Mesendoderm (in vitro differentiated cells): ENCODE measurements at regions not wholly inside any gene's neighbourhood (a gene's known extent, or its start where the extent isn't known, plus 50 kb on each side); places are given as distances from the start of the nearest gene placed in this dataset.

Source experiments
- DNase-seq: peaks from one replicate; pipeline ENCODE4 v3.0.0; 2013
- H2AK5ac ChIP-seq: 2 replicates; pipeline ENCODE4 v1.6.1; 2013; ENCODE audit warnings: low read length, inconsistent platforms
- H2BK120ac ChIP-seq: 2 replicates; pipeline ENCODE4 v1.6.1; 2013; ENCODE audit warnings: low read depth, mild to moderate bottlenecking, low read length, moderate library complexity, mixed read lengths
- H2BK15ac ChIP-seq: replicated peaks from 2 replicates; pipeline ENCODE4 v1.6.1; 2013; ENCODE audit warnings: low read depth, mild to moderate bottlenecking, moderate library complexity
- H2BK5ac ChIP-seq: 2 replicates; pipeline ENCODE4 v1.6.1; 2013; ENCODE audit warnings: low read length, inconsistent platforms
- H3K18ac ChIP-seq: 2 replicates; pipeline ENCODE4 v1.6.1; 2013; ENCODE audit warnings: mild to moderate bottlenecking, low read length, mixed read lengths
- H3K23ac ChIP-seq: one replicate; pipeline ENCODE4 v1.6.1; 2013; ENCODE audit warnings: low read length
- H3K27ac ChIP-seq: 2 replicates; pipeline ENCODE4 v1.5.1; 2013; ENCODE audit warnings: low read depth, mild to moderate bottlenecking, inconsistent platforms, low read length, moderate library complexity
- H3K27me3 ChIP-seq: 2 replicates; pipeline ENCODE4 v1.6.1; 2013; ENCODE audit warnings: low read length, control low read depth, mild to moderate bottlenecking, inconsistent platforms; ENCODE audit not compliant: insufficient read depth, poor library complexity
- H3K36me3 ChIP-seq: 2 replicates; pipeline ENCODE4 v1.6.1; 2013; ENCODE audit warnings: low read length, inconsistent platforms; ENCODE audit not compliant: control insufficient read depth, insufficient read depth
- H3K4ac ChIP-seq: one replicate; pipeline ENCODE4 v1.6.1; 2013; ENCODE audit warnings: low read depth, mild to moderate bottlenecking, low read length, moderate library complexity
- H3K4me1 ChIP-seq: 2 replicates; pipeline ENCODE4 v1.6.1; 2013; ENCODE audit warnings: low read depth, low read length, inconsistent platforms; ENCODE audit not compliant: control insufficient read depth
- H3K4me2 ChIP-seq: 2 replicates; pipeline ENCODE4 v1.6.1; 2013; ENCODE audit warnings: low read length
- H3K4me3 ChIP-seq: 2 replicates; pipeline ENCODE4 v1.5.1; 2013; ENCODE audit warnings: mild to moderate bottlenecking, low read length
- H3K56ac ChIP-seq: one replicate; pipeline ENCODE4 v1.6.1; 2013; ENCODE audit warnings: low read length
- H3K79me1 ChIP-seq: 2 replicates; pipeline ENCODE4 v1.6.1; 2013; ENCODE audit warnings: low read length, inconsistent platforms
- H3K79me2 ChIP-seq: 2 replicates; pipeline ENCODE4 v1.6.1; 2013; ENCODE audit warnings: mild to moderate bottlenecking, low read length; ENCODE audit not compliant: control insufficient read depth, insufficient read depth
- H3K9ac ChIP-seq: 2 replicates; pipeline ENCODE4 v1.6.1; 2013; ENCODE audit warnings: low read length, inconsistent platforms
- H4K5ac ChIP-seq: one replicate; pipeline ENCODE4 v1.6.1; 2013; ENCODE audit warnings: low read length
- H4K8ac ChIP-seq: one replicate; pipeline ENCODE4 v1.6.1; 2013; ENCODE audit warnings: low read depth, mild to moderate bottlenecking, control low read depth, low read length, moderate library complexity
- WGBS: extraction: QIAGEN DNeasy Blood & Tissue Kit; methylation state at CpG from one replicate; pipeline ENCODE4 v1.1.7; 2013; ENCODE audit warnings: low lambda C conversion rate, missing lambda C conversion rate; ENCODE audit not compliant: insufficient coverage; ENCODE audit errors: extremely low coverage; 5-methylcytosine and 5-hydroxymethylcytosine counted together

DNA sequence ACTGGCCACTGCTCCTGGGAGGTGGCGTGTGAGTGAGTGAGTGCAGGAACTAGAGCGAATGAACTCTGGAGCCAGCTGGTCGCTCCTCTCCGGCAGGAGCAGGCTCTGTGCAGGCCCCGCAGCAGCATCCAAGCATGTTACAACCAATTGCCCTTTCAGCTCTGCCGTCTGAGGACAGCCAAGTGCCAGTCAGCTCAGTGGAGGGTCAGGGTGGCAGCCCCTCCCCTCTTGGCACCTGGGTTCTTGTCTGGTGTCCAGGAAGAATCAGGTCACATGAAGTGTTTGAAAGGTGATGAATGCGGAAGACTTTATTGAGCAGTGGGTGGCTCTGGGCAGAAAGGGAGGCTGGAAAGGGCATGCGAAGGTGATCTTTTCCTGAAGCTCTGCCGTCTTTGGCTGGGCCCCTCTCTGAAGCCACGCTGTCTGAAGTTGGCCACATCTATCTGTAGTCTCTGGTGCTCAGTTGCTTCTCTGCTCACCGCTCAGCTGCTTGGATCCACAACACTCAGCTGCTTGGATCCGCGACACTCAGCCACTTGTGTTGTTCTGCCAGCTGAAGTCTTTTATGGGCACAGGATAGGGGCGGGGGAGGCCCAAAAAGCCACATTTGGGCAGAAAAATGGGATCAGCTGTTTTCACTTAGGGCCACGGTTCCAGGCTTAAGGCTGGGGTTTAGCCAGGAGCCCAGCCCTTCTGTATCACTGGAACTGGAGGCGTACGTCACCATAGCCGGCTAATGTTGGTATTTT is 139.8 kb downstream of the ADSS2 start:
- Histone ChIP-seq H3K27ac (no peak overlapping the region), H3K56ac (no peak overlapping the region), H4K8ac (no peak overlapping the region), H3K79me1 (no peaks in the 10 kb centered on the region), H2BK120ac (no peak overlapping the region), H3K4me3 (no peak overlapping the region), H4K5ac (no peak overlapping the region), H3K4me1 (no peaks in the 10 kb centered on the region), H2AK5ac (no peak overlapping the region), H3K4ac (no peak overlapping the region), H3K4me2 (no peak overlapping the region), H3K9ac (no peak overlapping the region), H3K27me3 (no peaks in the 10 kb centered on the region), H3K79me2 (no peaks in the 10 kb centered on the region), H3K23ac (no peak overlapping the region), H2BK5ac (no peak overlapping the region), H3K18ac (no peak overlapping the region), H3K36me3 (no peaks in the 10 kb centered on the region), H2BK15ac (no peak overlapping the region)
- WGBS, result no CpG with 5 or more reads among the region's 18 CpGs
- no peak for DNase-seq

DNA sequence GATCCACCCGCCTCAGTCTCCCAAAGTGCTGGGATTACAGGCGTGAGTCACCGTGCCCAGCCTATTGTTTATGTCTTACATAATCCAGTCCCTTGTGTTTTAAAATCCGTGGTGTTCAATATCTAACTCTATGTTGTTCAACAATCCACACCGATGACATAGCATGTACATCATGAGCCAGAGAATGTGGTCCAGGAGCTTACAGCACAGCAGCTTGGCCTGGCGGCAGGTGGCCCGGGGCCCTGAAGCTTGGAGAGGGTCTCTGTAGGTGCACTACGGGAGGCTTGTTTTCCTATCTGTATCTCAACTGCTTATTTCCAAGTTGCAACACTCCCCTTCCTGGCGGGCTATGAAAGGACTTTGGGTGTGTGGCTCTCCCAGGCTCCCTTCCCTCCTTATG is 138.4 kb downstream of the ADSS2 start:
- Histone ChIP-seq H4K5ac (no peak overlapping the region), H3K27me3 (no peaks in the 10 kb centered on the region), H2AK5ac (no peak overlapping the region), H3K18ac (no peak overlapping the region), H3K9ac (no peak overlapping the region), H2BK120ac (no peak overlapping the region), H2BK15ac (no peak overlapping the region), H3K4me2 (no peak overlapping the region), H3K79me1 (no peaks in the 10 kb centered on the region), H4K8ac (no peak overlapping the region), H3K79me2 (no peaks in the 10 kb centered on the region), H3K36me3 (no peaks in the 10 kb centered on the region), H2BK5ac (no peak overlapping the region), H3K23ac (no peak overlapping the region), H3K4me3 (no peak overlapping the region), H3K4me1 (no peaks in the 10 kb centered on the region), H3K56ac (no peak overlapping the region), H3K27ac (no peak overlapping the region), H3K4ac (no peak overlapping the region)
- no peak for DNase-seq
- WGBS, result no CpG with 5 or more reads among the region's 9 CpGs

DNA sequence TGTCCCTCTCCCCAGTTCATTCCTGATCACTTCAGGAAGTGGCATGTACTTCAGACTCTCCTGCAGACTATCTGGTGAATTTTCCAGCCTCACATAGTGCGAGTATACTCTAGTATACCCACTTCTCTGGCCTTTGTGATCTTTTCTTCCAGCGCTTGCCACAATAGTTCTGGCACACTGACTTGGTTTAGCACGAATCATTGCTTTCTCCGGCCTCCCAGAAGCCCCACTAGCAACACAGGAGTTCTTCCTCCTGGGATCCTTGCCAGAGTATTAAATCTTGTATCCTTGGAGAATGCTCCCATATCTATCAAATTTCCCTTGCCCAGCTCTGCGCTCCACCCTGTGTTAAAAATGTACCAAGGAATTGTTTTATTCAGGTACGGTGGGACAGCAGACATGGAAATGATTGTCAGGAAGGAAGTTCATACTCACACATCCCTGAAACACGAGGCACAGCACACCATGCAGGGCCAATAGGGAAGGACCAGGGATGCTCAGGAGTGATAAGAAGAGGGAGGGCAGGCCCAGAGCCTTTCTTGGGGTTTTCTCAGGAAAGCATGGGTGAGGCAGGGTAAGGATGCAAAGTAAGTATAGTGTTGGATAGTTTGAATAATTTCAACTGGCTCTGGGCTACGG is 136.7 kb downstream of the ADSS2 start:
- Histone ChIP-seq H3K4ac (no peak overlapping the region), H3K79me1 (no peaks in the 10 kb centered on the region), H3K4me3 (no peak overlapping the region), H4K5ac (no peak overlapping the region), H2BK5ac (no peak overlapping the region), H4K8ac (no peak overlapping the region), H3K27me3 (no peaks in the 10 kb centered on the region), H2BK15ac (no peak overlapping the region), H2AK5ac (no peak overlapping the region), H3K23ac (no peak overlapping the region), H3K36me3 (no peaks in the 10 kb centered on the region), H3K79me2 (no peaks in the 10 kb centered on the region), H3K56ac (no peak overlapping the region), H3K27ac (no peak overlapping the region), H3K18ac (no peak overlapping the region), H3K4me2 (no peak overlapping the region), H3K9ac (no peak overlapping the region), H2BK120ac (no peak overlapping the region), H3K4me1 (no peaks in the 10 kb centered on the region)
- DNase-seq, result no peak
- no CpG with 5 or more reads among the region's 8 CpGs for WGBS

DNA sequence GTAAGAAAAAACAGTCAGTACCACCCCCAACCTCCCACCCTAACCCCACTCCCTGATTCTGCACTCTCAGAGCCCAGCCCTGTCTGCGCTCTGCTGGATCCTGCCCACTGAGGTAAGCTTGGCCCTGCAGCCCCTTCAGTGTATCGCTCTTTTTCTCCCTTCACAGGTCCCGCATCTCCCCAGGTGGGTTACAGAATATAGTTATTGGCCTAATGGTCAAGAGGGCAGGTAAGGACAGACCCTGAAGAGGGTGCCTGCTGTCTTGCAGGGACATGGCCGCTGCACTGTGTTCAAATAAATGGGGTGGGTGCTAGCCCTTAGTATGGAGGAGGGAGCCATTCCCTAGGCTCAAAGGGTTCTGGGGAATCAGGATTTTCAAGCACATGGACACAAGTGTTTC is 135.7 kb downstream of the ADSS2 start:
- Histone ChIP-seq H3K4ac (no peak overlapping the region), H3K23ac (no peak overlapping the region), H3K27me3 (no peaks in the 10 kb centered on the region), H3K27ac (no peak overlapping the region), H2BK120ac (no peak overlapping the region), H2AK5ac (no peak overlapping the region), H3K4me2 (no peak overlapping the region), H3K4me3 (no peak overlapping the region), H3K56ac (no peak overlapping the region), H3K36me3 (no peaks in the 10 kb centered on the region), H3K79me2 (no peaks in the 10 kb centered on the region), H3K4me1 (no peaks in the 10 kb centered on the region), H2BK15ac (no peak overlapping the region), H4K5ac (no peak overlapping the region), H3K9ac (no peak overlapping the region), H2BK5ac (no peak overlapping the region), H3K79me1 (no peaks in the 10 kb centered on the region), H3K18ac (no peak overlapping the region), H4K8ac (no peak overlapping the region)
- no CpG with 5 or more reads among the region's 4 CpGs for WGBS
- no peak for DNase-seq

DNA sequence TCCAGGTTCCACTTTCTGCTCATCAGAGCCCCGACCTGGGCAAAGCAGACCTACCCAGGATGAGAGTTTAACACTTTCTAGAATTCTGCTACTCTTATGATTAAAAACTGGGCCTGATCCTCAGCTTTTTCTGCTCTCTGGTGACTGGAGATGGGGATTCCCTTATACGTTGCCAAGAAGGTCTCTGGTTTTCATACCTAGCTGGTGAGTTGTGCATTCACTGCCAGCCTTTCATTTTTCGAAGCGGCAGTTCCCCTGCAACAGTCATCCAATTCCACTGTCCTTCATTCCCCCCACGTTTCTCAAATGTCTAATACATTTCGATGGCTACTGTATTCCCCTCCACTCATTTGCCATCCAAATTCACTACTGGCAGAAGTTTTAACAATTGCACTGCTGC is 135.3 kb downstream of the ADSS2 start:
- H3K4me3 ChIP-seq, result no peak overlapping the region
- no peaks in the 10 kb centered on the region for H3K79me2 ChIP-seq
- no peaks in the 10 kb centered on the region for H3K27me3 ChIP-seq
- no peak overlapping the region for H2BK5ac ChIP-seq
- H3K4me1 ChIP-seq, result no peaks in the 10 kb centered on the region
- H3K23ac ChIP-seq, result no peak overlapping the region
- no peak overlapping the region for H3K27ac ChIP-seq
- H2AK5ac ChIP-seq, result no peak overlapping the region
- H3K4ac ChIP-seq, result no peak overlapping the region
- no peak overlapping the region for H2BK120ac ChIP-seq
- H2BK15ac ChIP-seq, result no peak overlapping the region
- no peak overlapping the region for H3K18ac ChIP-seq
- no peak overlapping the region for H4K8ac ChIP-seq
- H3K79me1 ChIP-seq, result no peaks in the 10 kb centered on the region
- H4K5ac ChIP-seq, result no peak overlapping the region
- H3K9ac ChIP-seq, result no peak overlapping the region
- H3K4me2 ChIP-seq, result no peak overlapping the region
- no CpG with 5 or more reads among the region's 6 CpGs for WGBS
- no peaks in the 10 kb centered on the region for H3K36me3 ChIP-seq
- no peak overlapping the region for H3K56ac ChIP-seq
- no peak for DNase-seq
